A673 (cell line): ENCODE measurements at regions not wholly inside any gene's neighbourhood (a gene's known extent, or its start where the extent isn't known, plus 50 kb on each side); places are given as distances from the start of the nearest gene placed in this dataset.

Experiments used
- BruUV-seq: library from RNA; stranded (reverse); fragments of 400-500 nt; replicated peaks from 2 replicates; lab custom pipeline; 2021; lab: Mats Ljungman, UMichigan
- CTCF ChIA-PET: fragments of 300-600 bp; sonication (Branson Sonifier 250); formaldehyde crosslinking; loops from one replicate; lab custom pipeline; 2022; ENCODE audit warnings: antibody characterized with exemption; lab: Charles Lee
- POLR2A ChIA-PET: fragments of 300-600 bp; sonication (Branson Sonifier 250); formaldehyde crosslinking; loops from one replicate; lab custom pipeline; 2022; ENCODE audit warnings: antibody characterized with exemption; ENCODE audit not compliant: low non-redundant PET; lab: Charles Lee
- DNase-seq: peaks from one replicate; pipeline ENCODE4 v3.0.0-alpha.2; 2015; ENCODE audit warnings: low spot score
- H3K27ac ChIP-seq: fragments of 200-600 bp; sonication (generic); 2 replicates; pipeline ENCODE4 v1.5.1; 2016; ENCODE audit warnings: mixed run types, low read depth, mild to moderate bottlenecking, mixed read lengths, antibody characterized with exemption, low read length; ENCODE audit not compliant: poor library complexity, severe bottlenecking
- H3K27me3 ChIP-seq: fragments of 200-600 bp; sonication (generic); replicated peaks from 2 replicates; pipeline ENCODE4 v1.6.1; 2017; ENCODE audit warnings: mixed run types, low read depth, mild to moderate bottlenecking, mixed read lengths, antibody characterized with exemption, low read length; ENCODE audit not compliant: insufficient read depth, poor library complexity
- H3K36me3 ChIP-seq: fragments of 200-600 bp; sonication (generic); 2 replicates; pipeline ENCODE4 v1.6.1; 2016; ENCODE audit warnings: mixed run types, mild to moderate bottlenecking, mixed read lengths, antibody characterized with exemption, low read length; ENCODE audit not compliant: insufficient read depth, poor library complexity, severe bottlenecking
- H3K4me1 ChIP-seq: fragments of 200-600 bp; sonication (generic); 2 replicates; pipeline ENCODE4 v1.6.1; 2017; ENCODE audit warnings: mixed run types, mild to moderate bottlenecking, mixed read lengths, antibody characterized with exemption, low read length; ENCODE audit not compliant: insufficient read depth, poor library complexity, severe bottlenecking
- H3K4me3 ChIP-seq: fragments of 200-600 bp; sonication (generic); 2 replicates; pipeline ENCODE4 v1.5.1; 2016; ENCODE audit warnings: low read depth, mixed run types, mild to moderate bottlenecking, mixed read lengths, low read length; ENCODE audit not compliant: poor library complexity, severe bottlenecking
- H3K9me3 ChIP-seq: fragments of 200-600 bp; sonication (generic); 2 replicates; pipeline ENCODE4 v1.6.1; 2016; ENCODE audit warnings: mixed run types, low read depth, mild to moderate bottlenecking, mixed read lengths, antibody characterized with exemption, low read length; ENCODE audit not compliant: poor library complexity, severe bottlenecking
- CTCF ChIP-seq: fragments of 300-800, 200-600 bp; sonication (generic); conservative IDR thresholded peaks from 2 replicates; pipeline ENCODE4 v1.5.1; 2017; ENCODE audit warnings: low read depth, mild to moderate bottlenecking, antibody characterized with exemption, low read length, moderate library complexity, mixed read lengths
- EZH2 ChIP-seq: fragments of 200-600 bp; sonication (generic); IDR thresholded peaks from 2 replicates; pipeline ENCODE4 v1.6.1; 2017; ENCODE audit warnings: borderline replicate concordance, low read depth, mild to moderate bottlenecking, mixed read lengths, antibody characterized with exemption, low read length; ENCODE audit not compliant: poor library complexity, severe bottlenecking
- intact Hi-C: fragments of 100-400 bp; cut with micrococcal nuclease; formaldehyde crosslinking; loops from one replicate; pipeline ENCODE4 v1.10.0; 2022; ENCODE audit not compliant: unreplicated experiment

- CTCF ChIA-PET: no interaction called here
- no peak overlapping the region for H3K4me3 ChIP-seq
- intact Hi-C loops: no loop called here
- H3K36me3 ChIP-seq: no peaks in the 10 kb centered on the region
- no peaks in the 10 kb centered on the region for H3K4me1 ChIP-seq
- POLR2A ChIA-PET: no interaction called here
- H3K27ac ChIP-seq: no peak overlapping the region
- no peaks in the 10 kb centered on the region for H3K9me3 ChIP-seq
- H3K27me3 ChIP-seq: peaks cover 36% of the 10 kb centered on the region
- DNase-seq: no peak
- no TSS peak for BruUV-seq
- TF ChIP-seq CTCF (no peak), EZH2 (no peak)
These were observed 171.6 kb upstream of the WSCD2 start for GRCh38 chr12:107957459-107957858.

DNA sequence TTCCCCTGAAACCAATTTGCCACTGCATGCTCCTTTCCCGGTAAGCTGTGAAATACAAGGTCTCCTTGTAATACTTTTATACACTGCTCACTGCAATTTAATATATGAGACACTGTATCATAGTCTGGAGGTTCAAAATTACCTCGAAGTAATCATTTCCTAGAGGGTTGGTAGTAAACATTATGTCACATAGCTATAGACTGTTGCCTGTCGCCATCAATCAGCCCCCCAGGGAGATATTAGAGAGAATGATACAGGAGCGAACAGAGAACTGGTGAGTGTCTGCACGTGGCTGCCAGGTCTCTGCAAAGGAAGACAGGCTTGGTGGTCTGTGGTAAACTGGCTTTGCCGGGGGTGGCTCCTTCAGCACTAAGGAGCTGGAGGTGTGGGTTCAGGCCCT, 165.5 kb upstream of the WSCD2 start:
- no peak for TF ChIP-seq EZH2
- TF ChIP-seq CTCF: no peak
- no peak overlapping the region for H3K4me3 ChIP-seq
- no peak for DNase-seq
- no peak overlapping the region for H3K27ac ChIP-seq
- H3K9me3 ChIP-seq: no peaks in the 10 kb centered on the region
- no peaks in the 10 kb centered on the region for H3K36me3 ChIP-seq
- POLR2A ChIA-PET: no interaction called here
- CTCF ChIA-PET: no interaction called here
- BruUV-seq: no TSS peak
- H3K27me3 ChIP-seq: peaks cover 34% of the 10 kb centered on the region
- intact Hi-C loops: no loop called here
- H3K4me1 ChIP-seq: no peaks in the 10 kb centered on the region

DNA sequence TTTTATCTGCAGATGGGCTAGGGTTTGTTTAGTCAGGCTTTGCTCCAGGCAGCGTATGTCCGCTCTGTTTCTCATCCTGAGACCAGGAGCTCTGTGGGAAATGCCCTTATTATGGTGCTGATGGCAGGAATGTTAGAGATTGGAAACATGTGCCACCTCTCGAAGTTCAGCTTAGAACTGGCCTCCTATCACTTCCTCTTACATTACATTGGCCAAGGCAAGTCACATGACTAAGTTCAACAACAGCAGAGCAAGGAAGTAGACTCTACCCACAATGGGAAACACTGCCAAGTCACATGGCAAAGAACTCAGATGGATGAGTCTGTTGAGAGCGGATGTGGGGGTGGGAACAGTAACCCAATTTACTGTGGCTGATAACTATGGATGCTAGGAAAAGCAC, 161.9 kb upstream of the WSCD2 start:
- Histone ChIP-seq H3K4me3 (no peak overlapping the region), H3K4me1 (no peaks in the 10 kb centered on the region), H3K27me3 (peaks cover 30% of the 10 kb centered on the region), H3K9me3 (no peaks in the 10 kb centered on the region), H3K36me3 (no peaks in the 10 kb centered on the region), H3K27ac (no peak overlapping the region)
- DNase-seq: no peak
- no TSS peak for BruUV-seq
- CTCF ChIA-PET: no interaction called here
- intact Hi-C loops: no loop called here
- POLR2A ChIA-PET: no interaction called here
- TF ChIP-seq EZH2: no peak
- TF ChIP-seq CTCF: no peak
